Tibial nerve (tissue), 4 donors: ENCODE measurements at regions not wholly inside any gene's neighbourhood (a gene's known extent, or its start where the extent isn't known, plus 50 kb on each side); places are given as distances from the start of the nearest gene placed in this dataset.

Experiments
- DNase-seq, 2 donors: peaks; one replicate each; pipeline ENCODE4 v3.0.0-alpha.2; 2019; ENCODE audit warnings: low spot score in 2 of 2
- H3K27ac ChIP-seq, 4 donors: fragments of 200-600 bp; sonication (generic) in 3 of 4; one replicate each; pipeline ENCODE4 v1.5.1; 2017 to 2019; ENCODE audit warnings: mild to moderate bottlenecking in 1 of 4
- H3K27me3 ChIP-seq, 2 donors: fragments of 200-600 bp; sonication (generic) in 1 of 2; one replicate each; pipeline versions ENCODE4 v1.5.1 to v1.6.0; 2017 to 2019
- H3K36me3 ChIP-seq, 3 donors: fragments of 200-600 bp; sonication (generic); one replicate each; pipeline ENCODE4 v1.5.1; 2018 to 2019
- H3K4me1 ChIP-seq, 4 donors: fragments of 200-600 bp; sonication (generic) in 3 of 4; one replicate each; pipeline ENCODE4 v1.5.1; 2017 to 2019
- H3K4me3 ChIP-seq, 4 donors: fragments of 200-600 bp; sonication (generic) in 3 of 4; one replicate each; pipeline ENCODE4 v1.5.1; 2017 to 2019; ENCODE audit warnings: mild to moderate bottlenecking in 1 of 4, moderate library complexity in 1 of 4
- H3K9me3 ChIP-seq, 4 donors: fragments of 200-600 bp; sonication (generic) in 3 of 4; one replicate each; pipeline ENCODE4 v1.5.1; 2017 to 2019
- EP300 ChIP-seq, 2 donors: sonication (generic); formaldehyde crosslinking; IDR thresholded peaks; one replicate each; pipeline ENCODE4 v1.6.1; 2017; ENCODE audit warnings: antibody characterized with exemption in 2 of 2, mild to moderate bottlenecking in 1 of 2
- POLR2A ChIP-seq, 2 donors: fragments of 450-650 bp; IDR thresholded peaks; one replicate each; pipeline ENCODE4 v1.6.1; 2017; ENCODE audit warnings: antibody characterized with exemption in 2 of 2, mild to moderate bottlenecking in 2 of 2, moderate library complexity in 2 of 2
- WGBS, 2 donors: methylation state at CpG; one replicate each; pipeline ENCODE4 v1.1.5; 2018; 5-methylcytosine and 5-hydroxymethylcytosine counted together
- TF ChIP-seq, protein P1 (sequence below), 5 experiments: fragments of 200-600 bp in 3 of 5; fragments of 450-650 bp in 2 of 5; sonication (generic) in 3 of 5; IDR thresholded peaks; one replicate each; pipeline ENCODE4 v1.5.1; 2016 to 2019; ENCODE audit warnings: antibody characterized with exemption in 5 of 5, mild to moderate bottlenecking in 3 of 5, moderate library complexity in 2 of 5

- no peaks in the 10 kb centered on the region for H3K27me3 ChIP-seq
- 64 to 79% methylated on average over 8 of the region's 8 CpGs for WGBS, 2 donors
- TF ChIP-seq EP300 (IDR thresholded peaks at IDR 0.05) (no peak), POLR2A (IDR thresholded peaks at IDR 0.05) (no peak)
- H3K27ac ChIP-seq = no peak overlapping the region
- H3K4me3 ChIP-seq = no peak overlapping the region
- H3K4me1 ChIP-seq = peaks cover 0 to 30% (median 0%) of the 10 kb centered on the region in 4 donors
- H3K36me3 ChIP-seq = no peaks in the 10 kb centered on the region
- H3K9me3 ChIP-seq = no peaks in the 10 kb centered on the region
- no peak for DNase-seq
Observed at GRCh38 chr12:127770118-127770517, 496.9 kb upstream of the TMEM132C start.

DNA sequence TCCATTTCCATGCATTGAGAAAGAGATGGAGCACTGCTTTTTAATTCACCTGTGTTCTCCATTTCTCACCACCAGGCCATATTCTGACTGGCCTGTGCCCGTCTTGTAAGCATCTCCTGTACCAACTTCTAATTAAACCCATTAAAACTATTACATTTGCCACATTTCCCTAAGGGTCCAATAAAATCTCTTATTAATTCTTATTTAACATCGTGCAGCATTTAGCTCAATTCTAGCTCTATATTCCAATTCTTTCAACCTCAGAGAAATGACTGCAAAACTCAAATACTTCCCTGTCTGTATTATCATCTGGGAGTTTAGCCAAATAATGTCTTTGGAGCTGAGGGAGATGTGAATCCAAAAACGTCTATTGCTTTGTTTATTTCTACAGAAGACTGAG is 495.4 kb upstream of the TMEM132C start:
- TF ChIP-seq POLR2A (IDR thresholded peaks at IDR 0.05) = no peak
- TF ChIP-seq, protein P1, sequence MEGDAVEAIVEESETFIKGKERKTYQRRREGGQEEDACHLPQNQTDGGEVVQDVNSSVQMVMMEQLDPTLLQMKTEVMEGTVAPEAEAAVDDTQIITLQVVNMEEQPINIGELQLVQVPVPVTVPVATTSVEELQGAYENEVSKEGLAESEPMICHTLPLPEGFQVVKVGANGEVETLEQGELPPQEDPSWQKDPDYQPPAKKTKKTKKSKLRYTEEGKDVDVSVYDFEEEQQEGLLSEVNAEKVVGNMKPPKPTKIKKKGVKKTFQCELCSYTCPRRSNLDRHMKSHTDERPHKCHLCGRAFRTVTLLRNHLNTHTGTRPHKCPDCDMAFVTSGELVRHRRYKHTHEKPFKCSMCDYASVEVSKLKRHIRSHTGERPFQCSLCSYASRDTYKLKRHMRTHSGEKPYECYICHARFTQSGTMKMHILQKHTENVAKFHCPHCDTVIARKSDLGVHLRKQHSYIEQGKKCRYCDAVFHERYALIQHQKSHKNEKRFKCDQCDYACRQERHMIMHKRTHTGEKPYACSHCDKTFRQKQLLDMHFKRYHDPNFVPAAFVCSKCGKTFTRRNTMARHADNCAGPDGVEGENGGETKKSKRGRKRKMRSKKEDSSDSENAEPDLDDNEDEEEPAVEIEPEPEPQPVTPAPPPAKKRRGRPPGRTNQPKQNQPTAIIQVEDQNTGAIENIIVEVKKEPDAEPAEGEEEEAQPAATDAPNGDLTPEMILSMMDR (IDR thresholded peaks at IDR 0.05) = no peak
- no peak for TF ChIP-seq EP300 (IDR thresholded peaks at IDR 0.05)
- H3K9me3 ChIP-seq = no peaks in the 10 kb centered on the region
- no peak for DNase-seq
- WGBS, 2 donors = 47% methylated on average over 3 of the region's 3 CpGs
- no peak overlapping the region for H3K27ac ChIP-seq
- no peaks in the 10 kb centered on the region for H3K27me3 ChIP-seq
- no peaks in the 10 kb centered on the region for H3K36me3 ChIP-seq
- H3K4me3 ChIP-seq = no peak overlapping the region
- peaks cover 0 to 35% (median 0%) of the 10 kb centered on the region in 4 donors for H3K4me1 ChIP-seq

DNA sequence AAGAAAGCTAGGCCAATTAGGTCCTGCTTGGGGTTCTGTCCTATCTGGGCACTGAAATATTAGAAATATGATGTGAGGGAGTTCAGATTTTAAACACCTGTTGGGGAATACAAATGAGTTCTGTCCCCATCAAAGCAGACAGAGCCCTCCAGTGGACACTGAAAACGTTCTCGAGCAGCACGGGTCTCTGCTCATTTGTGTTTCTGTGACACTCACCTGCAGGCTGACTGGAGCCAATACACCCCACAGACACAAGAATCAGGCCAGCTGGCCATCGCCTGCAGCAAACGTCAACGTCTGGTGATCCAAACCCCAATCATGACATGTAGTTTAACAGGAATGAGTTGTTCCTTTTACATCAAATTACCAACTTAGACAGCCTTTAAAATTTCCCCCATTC is 493.4 kb upstream of the TMEM132C start:
- TF ChIP-seq, protein P1 (IDR thresholded peaks at IDR 0.05) = no peak
- no peak for TF ChIP-seq EP300 (IDR thresholded peaks at IDR 0.05)
- no peak for TF ChIP-seq POLR2A (IDR thresholded peaks at IDR 0.05)
- Histone ChIP-seq H3K36me3 (no peaks in the 10 kb centered on the region), H3K4me3 (no peak overlapping the region), H3K9me3 (no peaks in the 10 kb centered on the region), H3K27ac (no peak overlapping the region), H3K4me1 (peaks cover 0 to 25% (median 0%) of the 10 kb centered on the region in 4 donors), H3K27me3 (no peaks in the 10 kb centered on the region)
- no peak for DNase-seq
- 35 to 44% methylated on average over 6 of the region's 6 CpGs for WGBS, 2 donors

GRCh38 chr12:127774828-127775227 is 492.1 kb upstream of the TMEM132C start:
- H3K27ac ChIP-seq = peak overlapping the region in 1 of 4 donors; percentile 26
- TF ChIP-seq EP300 (IDR thresholded peaks at IDR 0.05) = peak in 1 of 2 donors; percentile 22
- no peak for TF ChIP-seq POLR2A (IDR thresholded peaks at IDR 0.05)
- TF ChIP-seq, protein P1 (IDR thresholded peaks at IDR 0.05) = no peak
- 23 to 25% methylated on average over 5 of the region's 5 CpGs for WGBS, 2 donors

GRCh38 chr12:127779301-127780045 is 487.5 kb upstream of the TMEM132C start:
- TF ChIP-seq EP300 (IDR thresholded peaks at IDR 0.05) (no peak), POLR2A (IDR thresholded peaks at IDR 0.05) (no peak)
- TF ChIP-seq, protein P1 (IDR thresholded peaks at IDR 0.05) = no peak
- Histone ChIP-seq H3K27me3 (no peaks in the 10 kb centered on the region), H3K9me3 (no peaks in the 10 kb centered on the region), H3K36me3 (no peaks in the 10 kb centered on the region), H3K4me1 (peaks cover 0 to 13% (median 0%) of the 10 kb centered on the region in 4 donors), H3K27ac (no peak overlapping the region), H3K4me3 (no peak overlapping the region)
- no peak for DNase-seq
- 79 to 83% methylated on average over 12 of the region's 12 CpGs for WGBS, 2 donors

More at GRCh38 chr12:127774828-127775227, 492.1 kb upstream of the TMEM132C start:
- Histone ChIP-seq H3K36me3 (no peaks in the 10 kb centered on the region), H3K27me3 (no peaks in the 10 kb centered on the region), H3K9me3 (no peaks in the 10 kb centered on the region), H3K4me1 (peaks cover 0 to 25% (median 0%) of the 10 kb centered on the region in 4 donors), H3K4me3 (no peak overlapping the region)
- no peak for DNase-seq
